SK-N-SH (cell line): ENCODE measurements at regions not wholly inside any gene's neighbourhood (a gene's known extent, or its start where the extent isn't known, plus 50 kb on each side); places are given as distances from the start of the nearest gene placed in this dataset.
A peak's percentile ranks its signal among the peaks of the same experiment; 100 is the strongest.

Experiments
- CTCF ChIA-PET: fragments of 300-600, 350-600 bp; formaldehyde crosslinking; extraction: SDS; loops from one replicate; lab custom pipeline; 2021; lab: Yijun Ruan, JAX
- POLR2A ChIA-PET: fragments of 350-600 bp; sonication (Branson Sonifier 250); formaldehyde crosslinking; extraction: SDS; loops from one replicate; lab custom pipeline; 2020; ENCODE audit warnings: antibody characterized with exemption, inconsistent platforms; lab: Yijun Ruan, JAX
- DNase-seq: peaks from one replicate; pipeline ENCODE4 v3.0.0; 2012
- H2AFZ ChIP-seq: fragments of 200-600 bp; sonication (generic); 2 replicates; pipeline ENCODE4 v1.8.1; 2016; ENCODE audit warnings: antibody characterized with exemption, mild to moderate bottlenecking, low read depth
- H3F3A ChIP-seq: fragments of 200-600 bp; sonication (generic); replicated peaks from 2 replicates; pipeline ENCODE3; 2016; ENCODE audit warnings: antibody characterized with exemption, mild to moderate bottlenecking; ENCODE audit not compliant: insufficient read depth
- H3K27ac ChIP-seq, 2 experiments: fragments of 200-500 bp in 1 of 2; fragments of 200-600 bp in 1 of 2; sonication (Bioruptor generic) in 1 of 2; sonication (generic), shearing (Covaris generic) in 1 of 2; 2 replicates each; pipeline versions ENCODE4 v1.5.1 to v1.6.1; 2014 to 2016; ENCODE audit warnings: low read depth in 2 of 2, inconsistent platforms in 1 of 2, low read length in 1 of 2, mild to moderate bottlenecking in 1 of 2, mixed read lengths in 1 of 2
- H3K27me3 ChIP-seq: fragments of 200-600 bp; sonication (generic), shearing (Covaris generic); 2 replicates; pipeline ENCODE4 v1.6.1; 2016; ENCODE audit warnings: mixed run types; ENCODE audit not compliant: insufficient read depth
- H3K36me3 ChIP-seq, 2 experiments: fragments of 200-500 bp in 1 of 2; fragments of 200-600 bp in 1 of 2; sonication (Bioruptor generic) in 1 of 2; sonication (generic) in 1 of 2; replicated peaks in 1 of 2; 2 replicates each; pipeline versions ENCODE3 to v1.5.1; 2014 to 2016; ENCODE audit warnings: low read length in 1 of 2, mild to moderate bottlenecking in 1 of 2; ENCODE audit not compliant: insufficient read depth in 2 of 2, control insufficient read depth in 1 of 2
- H3K4me1 ChIP-seq, 2 experiments: fragments of 200-500 bp in 1 of 2; fragments of 200-600 bp in 1 of 2; sonication (Bioruptor generic) in 1 of 2; sonication (generic), shearing (Covaris generic) in 1 of 2; 2 replicates each; pipeline versions ENCODE4 v1.5.1 to v1.6.1; 2014 to 2016; ENCODE audit warnings: low read depth in 1 of 2, low read length in 1 of 2, mixed run types in 1 of 2; ENCODE audit not compliant: insufficient read depth in 2 of 2, control insufficient read depth in 1 of 2
- H3K4me2 ChIP-seq: fragments of 200-600 bp; sonication (generic), shearing (Covaris generic); 2 replicates; pipeline ENCODE4 v1.6.1; 2017; ENCODE audit warnings: mixed run types
- H3K4me3 ChIP-seq, 2 experiments: fragments of 200-500 bp in 1 of 2; fragments of 200-600 bp in 1 of 2; sonication (Bioruptor generic) in 1 of 2; sonication (generic), shearing (Covaris generic) in 1 of 2; 2 replicates each; pipeline versions ENCODE4 v1.5.1 to v1.8.1; 2014 to 2016; ENCODE audit warnings: low read depth in 2 of 2, inconsistent platforms in 1 of 2, low read length in 1 of 2, mild to moderate bottlenecking in 1 of 2, mixed read lengths in 1 of 2, moderate library complexity in 1 of 2
- H3K79me2 ChIP-seq: fragments of 200-600 bp; sonication (generic); 2 replicates; pipeline ENCODE4 v1.8.1; 2017; ENCODE audit warnings: mild to moderate bottlenecking; ENCODE audit not compliant: insufficient read depth
- H3K9ac ChIP-seq: fragments of 200-600 bp; sonication (generic); 2 replicates; pipeline ENCODE4 v1.6.1; 2017; ENCODE audit warnings: mixed run types
- H3K9me2 ChIP-seq: fragments of 200-600 bp; sonication (generic); 2 replicates; pipeline ENCODE4 v1.6.1; 2017; ENCODE audit warnings: mixed run types
- H3K9me3 ChIP-seq: fragments of 200-600 bp; sonication (generic); 2 replicates; pipeline ENCODE4 v1.6.1; 2017; ENCODE audit warnings: mixed run types, mild to moderate bottlenecking, moderate library complexity
- H4K20me1 ChIP-seq: fragments of 200-600 bp; sonication (generic); 2 replicates; pipeline ENCODE4 v1.6.1; 2017; ENCODE audit warnings: mild to moderate bottlenecking, mixed run types; ENCODE audit not compliant: insufficient read depth
- CTCF ChIP-seq: fragments of 200-600 bp; sonication (generic); IDR thresholded peaks from 2 replicates; pipeline ENCODE4 v1.6.1; 2017; ENCODE audit warnings: antibody characterized with exemption, mild to moderate bottlenecking, moderate library complexity
- ELF1 ChIP-seq: IDR thresholded peaks from 2 replicates; pipeline ENCODE4 v1.4.0; 2012
- EP300 ChIP-seq, 2 experiments: IDR thresholded peaks; 2 replicates each; pipeline versions ENCODE4 v1.4.0 to v1.6.1; 2012; ENCODE audit warnings: borderline replicate concordance in 1 of 2, low read depth in 1 of 2, low read length in 1 of 2
- GABPA ChIP-seq: IDR thresholded peaks from 2 replicates; pipeline ENCODE4 v1.4.0; 2012; ENCODE audit warnings: low read depth, mild to moderate bottlenecking
- GATA2 ChIP-seq: sonication (generic); formaldehyde crosslinking; IDR thresholded peaks from 2 replicates; pipeline ENCODE4 v1.5.0; 2020; ENCODE audit warnings: mild to moderate bottlenecking, missing genetic modification reagents
- JUND ChIP-seq: IDR thresholded peaks from 2 replicates; pipeline ENCODE4 v1.4.0; 2012
- MXI1 ChIP-seq: IDR thresholded peaks from 2 replicates; pipeline ENCODE4 v1.6.1; 2012; ENCODE audit warnings: mild to moderate bottlenecking, low read depth, low read length, improper control_type of control experiment
- NRF1 ChIP-seq: IDR thresholded peaks from 2 replicates; pipeline ENCODE4 v1.6.1; 2012; ENCODE audit warnings: low read depth, mild to moderate bottlenecking, low read length
- RAD21 ChIP-seq: IDR thresholded peaks from 2 replicates; pipeline ENCODE4 v1.6.1; 2012; ENCODE audit warnings: mild to moderate bottlenecking, low read length
- REST ChIP-seq: IDR thresholded peaks from 2 replicates; pipeline ENCODE4 v1.6.1; 2012; ENCODE audit warnings: mild to moderate bottlenecking, low read depth, low read length, moderate library complexity
- RFX5 ChIP-seq: IDR thresholded peaks from 2 replicates; pipeline ENCODE4 v1.6.1; 2012; ENCODE audit warnings: mild to moderate bottlenecking, improper control_type of control experiment, low read length
- TEAD4 ChIP-seq: IDR thresholded peaks from 2 replicates; pipeline ENCODE4 v1.4.0; 2012; ENCODE audit warnings: mild to moderate bottlenecking, borderline replicate concordance; ENCODE audit not compliant: insufficient read depth
- WGBS: methylation state at CpG from one replicate; pipeline ENCODE4 v1.1.6; 2017; ENCODE audit warnings: low lambda C conversion rate; 5-methylcytosine and 5-hydroxymethylcytosine counted together
- TF ChIP-seq, protein P1 (sequence below): IDR thresholded peaks from 2 replicates; pipeline ENCODE4; 2012
- TF ChIP-seq, protein P2 (sequence below): fragments of 150-350 bp; IDR thresholded peaks from 2 replicates; pipeline ENCODE4 v1.6.1; 2017; ENCODE audit warnings: antibody characterized with exemption, low read length, low read depth, borderline replicate concordance

GRCh38 chr18:40553029-40553428, 1402.0 kb upstream of the PIK3C3 start:
- Histone ChIP-seq H3K27ac (no peak overlapping the region), H3K9me2 (no peaks in the 10 kb centered on the region), H3K4me1 (no peaks in the 10 kb centered on the region; a peak in 1 of 4 replicates), H3K79me2 (no peaks in the 10 kb centered on the region), H3K36me3 (no peaks in the 10 kb centered on the region), H2AFZ (peak overlapping the region; percentile 24; the same call in 1 of the 2 replicates), H3K9ac (no peak overlapping the region), H3F3A (no peaks in the 10 kb centered on the region), H4K20me1 (no peaks in the 10 kb centered on the region), H3K4me2 (no peak overlapping the region), H3K9me3 (no peaks in the 10 kb centered on the region)
- POLR2A ChIA-PET: no interaction called here
- TF ChIP-seq GATA2 (CRISPR knock-in tag): no peak
- no peak for TF ChIP-seq RAD21
- TF ChIP-seq, protein P1, sequence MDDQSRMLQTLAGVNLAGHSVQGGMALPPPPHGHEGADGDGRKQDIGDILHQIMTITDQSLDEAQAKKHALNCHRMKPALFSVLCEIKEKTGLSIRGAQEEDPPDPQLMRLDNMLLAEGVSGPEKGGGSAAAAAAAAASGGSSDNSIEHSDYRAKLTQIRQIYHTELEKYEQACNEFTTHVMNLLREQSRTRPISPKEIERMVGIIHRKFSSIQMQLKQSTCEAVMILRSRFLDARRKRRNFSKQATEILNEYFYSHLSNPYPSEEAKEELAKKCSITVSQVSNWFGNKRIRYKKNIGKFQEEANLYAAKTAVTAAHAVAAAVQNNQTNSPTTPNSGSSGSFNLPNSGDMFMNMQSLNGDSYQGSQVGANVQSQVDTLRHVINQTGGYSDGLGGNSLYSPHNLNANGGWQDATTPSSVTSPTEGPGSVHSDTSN: no peak
- TF ChIP-seq REST: no peak
- no peak for TF ChIP-seq JUND
- no peak for TF ChIP-seq CTCF
- no peak for TF ChIP-seq TEAD4
- TF ChIP-seq, all 33 proteins: peak for 0
- CTCF ChIA-PET: interaction anchor here (0.6 kb wide), 1 partner anchor 642 kb away, joined by 3 read pairs; no protein-coding TSS in a partner anchor
- H3K4me3 ChIP-seq: no peak overlapping the region
- H3K27me3 ChIP-seq: no peaks in the 10 kb centered on the region
- DNase-seq: no peak

DNA sequence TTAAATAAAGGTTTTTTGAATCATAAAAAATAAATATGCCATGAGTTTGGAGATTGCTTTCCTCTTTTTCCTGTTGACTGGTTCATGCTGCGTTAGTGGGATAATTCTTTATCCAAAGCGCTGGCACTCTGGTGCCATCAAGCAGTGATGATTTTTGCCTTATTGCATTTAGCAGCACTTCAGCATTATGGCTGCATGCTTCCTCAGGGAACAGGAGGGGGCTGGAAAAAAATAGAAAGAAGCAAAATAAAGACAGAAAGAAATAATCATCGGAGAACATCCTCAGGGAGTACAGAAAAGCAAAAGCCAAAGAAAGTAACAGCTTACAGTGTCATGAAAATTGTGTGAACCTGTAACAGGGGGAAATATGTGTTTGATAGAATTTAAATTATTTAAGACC, 1408.2 kb upstream of the PIK3C3 start:
- CTCF ChIA-PET: interaction anchor here (1.0 kb wide), 1 partner anchor 18 kb away, joined by 3 read pairs; no protein-coding TSS in a partner anchor
- Histone ChIP-seq H4K20me1 (no peaks in the 10 kb centered on the region), H3K4me1 (no peaks in the 10 kb centered on the region; a peak in 1 of 4 replicates)

More for the DNA sequence above, 1408.2 kb upstream of the PIK3C3 start:
- Histone ChIP-seq H3K9ac (no peak overlapping the region), H3K79me2 (no peaks in the 10 kb centered on the region), H3K27me3 (no peaks in the 10 kb centered on the region), H3K9me2 (no peaks in the 10 kb centered on the region), H3K27ac (no peak overlapping the region), H3K4me3 (no peak overlapping the region), H2AFZ (no peak overlapping the region), H3K36me3 (no peaks in the 10 kb centered on the region), H3K9me3 (no peaks in the 10 kb centered on the region), H3K4me2 (no peak overlapping the region), H3F3A (no peaks in the 10 kb centered on the region)
- TF ChIP-seq, protein P2, sequence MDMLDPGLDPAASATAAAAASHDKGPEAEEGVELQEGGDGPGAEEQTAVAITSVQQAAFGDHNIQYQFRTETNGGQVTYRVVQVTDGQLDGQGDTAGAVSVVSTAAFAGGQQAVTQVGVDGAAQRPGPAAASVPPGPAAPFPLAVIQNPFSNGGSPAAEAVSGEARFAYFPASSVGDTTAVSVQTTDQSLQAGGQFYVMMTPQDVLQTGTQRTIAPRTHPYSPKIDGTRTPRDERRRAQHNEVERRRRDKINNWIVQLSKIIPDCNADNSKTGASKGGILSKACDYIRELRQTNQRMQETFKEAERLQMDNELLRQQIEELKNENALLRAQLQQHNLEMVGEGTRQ: no peak
- TF ChIP-seq MXI1 (no peak), ELF1 (no peak), EP300 (IDR thresholded peaks at IDR 0.05; ENCODE audit: borderline replicate concordance in 1 of 2, low read depth in 1 of 2, low read length in 1 of 2) (no peak), RFX5 (no peak), GABPA (no peak), NRF1 (no peak)
- 68% methylated on average over 3 of the region's 3 CpGs for WGBS
- POLR2A ChIA-PET: no interaction called here
- DNase-seq: no peak
